ENCODE measurements at regions not wholly inside any gene's neighbourhood (a gene's known extent, or its start where the extent isn't known, plus 50 kb on each side); places are given as distances from the start of the nearest gene placed in this dataset.

DNA sequence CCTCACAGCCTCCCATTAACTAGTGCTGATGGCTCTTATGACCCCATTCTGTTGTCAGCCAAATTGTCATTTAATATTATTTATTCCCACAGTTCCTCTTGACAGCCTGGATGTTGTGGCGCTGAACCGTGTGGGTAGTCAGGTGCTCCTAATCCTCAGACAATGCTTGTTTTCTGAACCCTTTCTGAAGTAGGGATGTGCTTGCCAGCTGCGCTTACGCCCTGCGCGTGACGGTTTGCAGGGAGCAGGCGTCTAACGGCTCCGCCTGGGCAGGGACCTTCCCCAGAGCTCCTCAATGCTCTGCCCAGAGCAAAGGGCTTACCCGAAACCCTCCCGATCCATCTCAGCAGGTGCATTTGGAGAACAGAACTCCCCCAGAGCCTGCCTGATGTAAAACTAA lies 358.2 kb upstream of the MYT1L start:
- peaks cover 17% of the 10 kb centered on the region for H3K27me3 Mint-ChIP-seq
- H3K4me3 Mint-ChIP-seq: no peak overlapping the region
- DNase-seq (ENCODE audit: low spot score in 2 of 2) (no peak), ATAC-seq (ENCODE audit: low read depth) (no peak)
- H3K27ac Mint-ChIP-seq: no peak overlapping the region
- H3K4me1 Mint-ChIP-seq: peaks cover 2% of the 10 kb centered on the region
- peaks cover 1% of the 10 kb centered on the region for H3K36me3 Mint-ChIP-seq
- peaks cover 1% of the 10 kb centered on the region for H3K9me3 Mint-ChIP-seq

DNA sequence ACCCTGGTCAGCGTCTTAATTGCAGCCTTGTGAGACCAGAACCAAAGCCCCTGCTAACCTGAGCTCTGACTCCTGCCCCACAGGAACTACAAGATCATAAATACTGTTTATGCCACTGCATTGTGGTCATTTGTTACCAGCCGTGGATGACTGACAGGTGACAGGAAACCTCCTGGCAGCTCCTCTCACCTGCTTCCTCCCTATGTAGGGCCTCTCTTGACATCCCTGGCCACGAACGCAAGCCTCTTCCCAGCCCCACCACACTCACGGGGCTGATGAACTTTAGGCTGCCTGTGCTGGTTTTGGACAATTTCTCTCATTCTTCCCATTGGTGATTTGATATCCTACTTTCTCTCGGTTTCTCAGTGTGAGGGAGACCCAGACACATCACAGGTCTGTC lies 357.2 kb upstream of the MYT1L start:
- Mint-ChIP-seq H3K9me3 (peaks cover 1% of the 10 kb centered on the region), H3K27me3 (peaks cover 17% of the 10 kb centered on the region), H3K36me3 (peaks cover 1% of the 10 kb centered on the region), H3K27ac (no peak overlapping the region), H3K4me1 (peaks cover 2% of the 10 kb centered on the region), H3K4me3 (no peak overlapping the region)
- DNase-seq (ENCODE audit: low spot score in 2 of 2) (no peak), ATAC-seq (ENCODE audit: low read depth) (no peak)

DNA sequence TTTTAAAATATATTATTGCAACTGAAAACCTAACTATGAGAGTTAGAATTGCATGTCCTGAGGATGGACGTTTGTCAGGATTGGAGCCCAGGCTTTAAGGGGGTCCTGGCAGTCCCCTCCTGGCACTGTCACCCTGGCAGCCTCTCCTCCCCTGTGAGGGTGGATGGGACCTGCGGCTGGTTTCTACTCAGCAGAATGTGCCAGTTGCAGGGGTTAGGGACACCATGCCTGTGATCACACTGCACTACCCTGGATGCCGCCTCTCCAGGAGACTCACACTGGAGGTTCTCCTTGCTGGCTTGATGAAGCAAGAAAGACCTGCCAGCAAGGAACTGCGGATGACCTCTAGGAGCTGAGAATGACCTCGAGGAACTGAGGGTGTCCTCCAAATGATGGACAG lies 356.7 kb upstream of the MYT1L start:
- H3K4me1 Mint-ChIP-seq: peaks cover 2% of the 10 kb centered on the region
- peaks cover 1% of the 10 kb centered on the region for H3K36me3 Mint-ChIP-seq
- no peak for ATAC-seq (ENCODE audit: low read depth)
- peaks cover 19% of the 10 kb centered on the region for H3K27me3 Mint-ChIP-seq
- no peak overlapping the region for H3K27ac Mint-ChIP-seq
- peaks cover 1% of the 10 kb centered on the region for H3K9me3 Mint-ChIP-seq
- no peak for DNase-seq (ENCODE audit: low spot score in 2 of 2)
- H3K4me3 Mint-ChIP-seq: no peak overlapping the region

DNA sequence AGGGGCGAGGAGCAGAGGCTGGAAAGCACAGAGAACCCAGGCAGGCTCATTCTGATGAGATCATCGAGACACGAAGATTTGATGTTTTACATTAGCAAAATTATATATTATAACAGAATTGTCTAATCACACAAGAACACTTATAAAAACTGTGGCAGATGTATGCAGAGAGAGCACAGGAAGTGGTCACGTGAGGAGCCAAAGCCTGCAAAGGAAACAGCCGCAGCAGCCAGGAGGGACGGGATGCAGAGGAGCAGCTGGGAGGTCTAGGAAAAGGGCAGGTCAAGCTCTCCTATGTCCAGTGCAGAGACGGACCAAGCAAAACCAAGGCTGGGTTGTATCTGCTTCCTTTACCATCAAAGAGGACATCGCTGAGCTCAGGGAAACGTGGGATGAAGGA lies 355.1 kb upstream of the MYT1L start:
- no peak for ATAC-seq (ENCODE audit: low read depth)
- H3K4me3 Mint-ChIP-seq: no peak overlapping the region
- H3K4me1 Mint-ChIP-seq: peaks cover 4% of the 10 kb centered on the region
- H3K36me3 Mint-ChIP-seq: peaks cover 3% of the 10 kb centered on the region
- DNase-seq (ENCODE audit: low spot score in 2 of 2): no peak
- peaks cover 21% of the 10 kb centered on the region for H3K27me3 Mint-ChIP-seq
- H3K27ac Mint-ChIP-seq: no peak overlapping the region
- H3K9me3 Mint-ChIP-seq: peaks cover 1% of the 10 kb centered on the region

- Mint-ChIP-seq H3K27me3 (peaks cover 17% of the 10 kb centered on the region), H3K9me3 (no peaks in the 10 kb centered on the region), H3K27ac (no peak overlapping the region), H3K4me3 (no peak overlapping the region), H3K4me1 (peaks cover 2% of the 10 kb centered on the region), H3K36me3 (peaks cover 2% of the 10 kb centered on the region)
- ATAC-seq (ENCODE audit: low read depth): no peak
- no peak for DNase-seq (ENCODE audit: low spot score in 2 of 2)
Observed at GRCh38 chr2:2683606-2684224, 352.6 kb upstream of the MYT1L start.

DNA sequence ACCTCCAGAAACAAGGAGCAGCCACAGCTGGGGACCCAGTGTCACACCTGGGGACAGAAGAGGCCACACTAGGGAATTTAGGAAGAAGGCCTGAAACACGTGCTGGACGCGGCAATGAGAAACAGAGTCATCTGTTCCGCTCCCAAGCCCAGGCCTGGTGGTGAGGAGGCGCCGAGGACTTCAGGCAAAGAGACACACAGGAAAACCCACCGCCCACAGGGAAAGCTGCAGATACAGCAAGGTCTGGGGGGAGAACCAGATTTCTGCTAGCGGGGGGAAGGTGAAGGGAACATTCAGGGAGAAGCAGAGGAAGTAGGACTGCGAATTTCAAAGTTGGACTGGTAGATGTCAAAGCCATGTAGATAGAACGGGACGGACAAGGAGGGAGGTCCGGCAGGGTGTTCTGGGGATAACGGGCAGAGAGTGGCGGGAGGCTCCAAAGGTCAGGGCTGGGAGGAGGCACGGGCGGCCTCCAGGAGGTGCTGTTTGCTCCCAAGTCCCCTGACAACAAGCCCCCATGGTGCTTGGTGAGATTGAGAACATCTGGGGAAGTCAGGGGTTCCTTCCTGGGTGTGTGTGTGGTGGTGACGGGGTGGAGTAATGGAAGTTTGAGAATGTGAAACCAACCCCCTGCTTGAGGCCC lies 351.7 kb upstream of the MYT1L start:
- ATAC-seq (ENCODE audit: low read depth): no peak
- no peaks in the 10 kb centered on the region for H3K9me3 Mint-ChIP-seq
- DNase-seq (ENCODE audit: low spot score in 2 of 2): no peak
- H3K4me3 Mint-ChIP-seq: no peak overlapping the region
- peaks cover 2% of the 10 kb centered on the region for H3K4me1 Mint-ChIP-seq
- peaks cover 17% of the 10 kb centered on the region for H3K27me3 Mint-ChIP-seq
- H3K36me3 Mint-ChIP-seq: peaks cover 2% of the 10 kb centered on the region
- no peak overlapping the region for H3K27ac Mint-ChIP-seq

DNA sequence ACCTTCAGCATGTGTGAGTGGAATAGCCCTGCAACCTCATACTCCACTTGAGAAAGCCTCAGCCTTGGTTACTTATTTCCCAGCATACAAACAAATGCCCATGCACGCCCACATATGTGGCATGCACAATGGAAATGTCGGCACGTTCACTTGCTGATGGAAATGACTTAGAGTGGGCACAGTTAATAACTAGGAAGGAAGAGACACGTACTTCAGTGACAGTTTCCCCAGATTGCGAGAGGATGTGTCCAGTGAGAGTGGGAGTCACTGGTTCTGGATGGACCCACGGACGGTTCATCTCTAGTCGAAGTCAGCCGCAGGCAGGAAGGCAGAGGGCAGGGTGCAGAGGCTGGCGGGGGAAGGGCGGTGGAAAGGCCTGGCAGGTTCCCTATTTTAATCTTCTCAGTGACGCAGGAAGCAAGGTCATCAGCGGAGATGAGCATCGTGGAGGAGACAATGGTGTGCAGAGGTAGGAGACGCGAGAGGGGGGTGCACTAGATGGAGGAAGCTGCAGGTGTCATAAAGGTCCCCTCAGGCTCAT lies 350.7 kb upstream of the MYT1L start:
- no peaks in the 10 kb centered on the region for H3K9me3 Mint-ChIP-seq
- no peak overlapping the region for H3K27ac Mint-ChIP-seq
- H3K4me1 Mint-ChIP-seq: peaks cover 2% of the 10 kb centered on the region
- no peak overlapping the region for H3K4me3 Mint-ChIP-seq
- peaks cover 17% of the 10 kb centered on the region for H3K27me3 Mint-ChIP-seq
- DNase-seq (ENCODE audit: low spot score in 2 of 2) (no peak), ATAC-seq (ENCODE audit: low read depth) (peak; percentile 53)
- peaks cover 2% of the 10 kb centered on the region for H3K36me3 Mint-ChIP-seq

DNA sequence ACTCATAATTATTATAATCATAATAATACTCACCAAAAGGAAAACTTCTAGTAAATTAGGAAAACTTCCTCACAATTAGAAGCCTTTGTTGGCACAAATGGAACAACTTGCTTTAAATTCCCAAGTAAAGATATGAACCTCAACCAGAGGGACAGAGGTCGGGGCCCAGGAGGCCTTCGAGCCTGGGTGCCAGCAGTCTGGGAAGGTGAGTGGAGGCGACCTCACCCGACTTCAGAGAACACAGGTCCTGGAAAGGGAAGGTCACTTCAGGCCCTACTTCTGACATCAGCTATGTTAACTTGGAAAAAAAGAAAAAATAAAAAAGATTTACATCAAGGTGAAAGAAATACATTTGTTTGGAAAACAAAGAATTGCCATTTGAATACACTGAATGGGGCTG lies 350.0 kb upstream of the MYT1L start:
- Mint-ChIP-seq H3K4me3 (no peak overlapping the region), H3K27ac (no peak overlapping the region), H3K27me3 (peaks cover 13% of the 10 kb centered on the region), H3K36me3 (peaks cover 2% of the 10 kb centered on the region), H3K9me3 (no peaks in the 10 kb centered on the region), H3K4me1 (peaks cover 2% of the 10 kb centered on the region)
- DNase-seq (ENCODE audit: low spot score in 2 of 2): no peak
- no peak for ATAC-seq (ENCODE audit: low read depth)

DNA sequence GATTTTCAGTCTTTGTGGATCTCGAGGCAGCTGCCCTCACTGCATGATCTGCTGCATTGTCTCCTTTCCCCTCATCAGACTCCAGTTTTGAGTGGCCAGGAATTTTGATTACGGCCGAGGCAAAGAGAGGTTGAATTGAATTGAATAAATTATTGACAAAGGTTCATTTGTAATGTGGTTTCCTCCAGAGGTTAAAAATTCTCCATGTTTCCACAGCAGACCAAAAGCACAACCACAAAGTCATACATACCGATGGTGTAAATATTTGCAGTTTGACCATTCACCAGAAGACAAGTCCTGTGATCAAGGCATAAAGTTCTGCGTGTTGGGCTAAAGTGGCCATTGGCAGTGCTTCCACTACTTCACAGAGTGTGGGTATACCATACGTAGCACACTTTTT lies 343.8 kb upstream of the MYT1L start:
- Mint-ChIP-seq H3K4me1 (no peaks in the 10 kb centered on the region), H3K4me3 (no peak overlapping the region), H3K36me3 (no peaks in the 10 kb centered on the region), H3K27me3 (no peaks in the 10 kb centered on the region), H3K9me3 (peaks cover 2% of the 10 kb centered on the region), H3K27ac (no peak overlapping the region)
- no peak for DNase-seq (ENCODE audit: low spot score in 2 of 2)
- no peak for ATAC-seq (ENCODE audit: low read depth)

GRCh38 chr2:2673406-2673805 lies 342.3 kb upstream of the MYT1L start:
- DNase-seq (ENCODE audit: low spot score in 2 of 2): no peak
- no peak for ATAC-seq (ENCODE audit: low read depth)
- H3K4me1 Mint-ChIP-seq: no peaks in the 10 kb centered on the region
- no peak overlapping the region for H3K4me3 Mint-ChIP-seq
- H3K36me3 Mint-ChIP-seq: no peaks in the 10 kb centered on the region
- peaks cover 2% of the 10 kb centered on the region for H3K9me3 Mint-ChIP-seq
- H3K27ac Mint-ChIP-seq: no peak overlapping the region
- no peaks in the 10 kb centered on the region for H3K27me3 Mint-ChIP-seq

- DNase-seq (ENCODE audit: low spot score in 2 of 2) (no peak), ATAC-seq (ENCODE audit: low read depth) (no peak)
- H3K36me3 Mint-ChIP-seq: no peaks in the 10 kb centered on the region
- H3K4me3 Mint-ChIP-seq: no peak overlapping the region
- H3K27me3 Mint-ChIP-seq: no peaks in the 10 kb centered on the region
- H3K9me3 Mint-ChIP-seq: peaks cover 2% of the 10 kb centered on the region
- H3K27ac Mint-ChIP-seq: no peak overlapping the region
- no peaks in the 10 kb centered on the region for H3K4me1 Mint-ChIP-seq
Observed at GRCh38 chr2:2672249-2672648, 341.2 kb upstream of the MYT1L start.

DNA sequence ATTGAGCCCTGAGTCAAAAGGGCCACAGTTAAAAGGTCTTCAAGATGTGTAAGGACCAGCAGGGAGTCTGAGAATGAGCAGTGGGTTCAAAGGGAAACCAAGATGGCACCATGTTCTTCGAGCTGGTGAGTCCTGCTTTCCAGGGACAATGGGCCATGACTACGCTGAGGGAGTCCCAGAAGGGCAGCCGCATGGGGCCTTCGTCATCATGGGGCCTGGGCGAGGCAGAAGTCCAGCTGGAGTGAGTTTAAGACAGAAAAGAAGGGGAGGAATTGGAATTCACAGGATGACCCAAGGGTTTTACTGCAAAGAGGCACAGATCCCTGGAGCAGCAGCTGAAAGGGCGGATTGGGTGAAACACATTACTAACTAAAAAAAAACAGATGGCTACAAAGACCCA lies 340.8 kb upstream of the MYT1L start:
- no peak for DNase-seq (ENCODE audit: low spot score in 2 of 2)
- H3K27me3 Mint-ChIP-seq: no peaks in the 10 kb centered on the region
- H3K4me1 Mint-ChIP-seq: no peaks in the 10 kb centered on the region
- peaks cover 2% of the 10 kb centered on the region for H3K9me3 Mint-ChIP-seq
- no peak overlapping the region for H3K27ac Mint-ChIP-seq
- H3K36me3 Mint-ChIP-seq: no peaks in the 10 kb centered on the region
- no peak for ATAC-seq (ENCODE audit: low read depth)
- H3K4me3 Mint-ChIP-seq: no peak overlapping the region

DNA sequence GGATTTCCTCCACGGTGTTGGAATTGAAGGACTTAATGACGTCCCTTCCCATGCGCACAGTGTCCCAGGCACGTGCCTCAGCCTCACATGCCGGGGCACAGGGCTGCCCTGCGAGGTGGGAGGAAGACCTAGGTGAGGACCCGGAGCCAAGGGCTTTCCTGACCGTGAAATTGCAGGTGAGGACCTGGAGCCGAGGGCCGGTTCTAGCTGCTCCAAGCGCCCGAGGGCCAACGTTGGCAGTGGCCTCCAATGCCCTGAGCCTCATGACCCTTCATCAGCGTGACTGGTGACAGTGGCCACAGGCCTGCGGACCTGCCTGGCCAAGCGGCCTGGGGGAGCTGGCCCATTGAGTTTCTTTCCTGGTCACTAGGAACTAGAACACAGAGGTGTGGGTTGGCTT lies 338.2 kb upstream of the MYT1L start:
- H3K4me1 Mint-ChIP-seq: no peaks in the 10 kb centered on the region
- ATAC-seq (ENCODE audit: low read depth) (no peak), DNase-seq (ENCODE audit: low spot score in 2 of 2) (no peak)
- H3K27me3 Mint-ChIP-seq: peaks cover 4% of the 10 kb centered on the region
- H3K9me3 Mint-ChIP-seq: peaks cover 2% of the 10 kb centered on the region
- no peaks in the 10 kb centered on the region for H3K36me3 Mint-ChIP-seq
- no peak overlapping the region for H3K27ac Mint-ChIP-seq
- H3K4me3 Mint-ChIP-seq: no peak overlapping the region

DNA sequence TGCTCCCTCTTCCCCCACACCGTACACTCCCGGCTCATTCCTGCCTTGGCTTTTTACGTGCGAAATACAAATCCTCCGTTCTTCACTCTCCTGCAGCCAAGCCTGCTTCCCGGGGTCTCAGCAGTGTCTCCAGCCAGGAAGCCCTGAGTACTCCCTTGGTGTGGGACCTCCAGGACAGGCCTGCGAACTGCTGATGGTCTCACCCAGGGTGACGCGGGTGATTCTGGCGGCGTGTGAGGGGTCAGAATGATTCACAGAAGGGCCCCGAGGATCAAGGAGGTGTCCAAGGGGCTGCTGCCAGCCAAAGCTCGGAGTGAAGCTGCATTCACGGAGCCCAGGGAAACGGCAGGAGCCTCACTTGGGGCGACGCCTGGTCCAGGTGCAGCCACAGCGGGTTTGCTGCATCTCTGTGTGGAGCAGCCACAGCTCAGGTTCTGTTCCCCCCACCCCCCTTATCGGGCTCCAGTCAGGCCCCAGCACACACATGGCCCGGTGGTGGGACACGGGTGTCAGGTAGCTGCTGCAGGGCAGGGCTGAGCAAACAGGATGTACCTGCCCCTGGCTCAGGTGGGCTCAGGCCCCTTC lies 337.7 kb upstream of the MYT1L start:
- ATAC-seq (ENCODE audit: low read depth) (no peak), DNase-seq (ENCODE audit: low spot score in 2 of 2) (no peak)
- H3K9me3 Mint-ChIP-seq: peaks cover 2% of the 10 kb centered on the region
- H3K27ac Mint-ChIP-seq: no peak overlapping the region
- H3K27me3 Mint-ChIP-seq: peaks cover 5% of the 10 kb centered on the region
- no peak overlapping the region for H3K4me3 Mint-ChIP-seq
- H3K36me3 Mint-ChIP-seq: no peaks in the 10 kb centered on the region
- H3K4me1 Mint-ChIP-seq: no peaks in the 10 kb centered on the region

GRCh38 chr2:2667690-2668089 lies 336.6 kb upstream of the MYT1L start:
- Mint-ChIP-seq H3K9me3 (peaks cover 2% of the 10 kb centered on the region), H3K36me3 (no peaks in the 10 kb centered on the region), H3K4me1 (no peaks in the 10 kb centered on the region), H3K4me3 (no peak overlapping the region), H3K27ac (no peak overlapping the region), H3K27me3 (peaks cover 5% of the 10 kb centered on the region)
- DNase-seq (ENCODE audit: low spot score in 2 of 2) (no peak), ATAC-seq (ENCODE audit: low read depth) (no peak)
